ENCODE measurements at regions not wholly inside any gene's neighbourhood (a gene's known extent, or its start where the extent isn't known, plus 50 kb on each side); places are given as distances from the start of the nearest gene placed in this dataset.

DNA sequence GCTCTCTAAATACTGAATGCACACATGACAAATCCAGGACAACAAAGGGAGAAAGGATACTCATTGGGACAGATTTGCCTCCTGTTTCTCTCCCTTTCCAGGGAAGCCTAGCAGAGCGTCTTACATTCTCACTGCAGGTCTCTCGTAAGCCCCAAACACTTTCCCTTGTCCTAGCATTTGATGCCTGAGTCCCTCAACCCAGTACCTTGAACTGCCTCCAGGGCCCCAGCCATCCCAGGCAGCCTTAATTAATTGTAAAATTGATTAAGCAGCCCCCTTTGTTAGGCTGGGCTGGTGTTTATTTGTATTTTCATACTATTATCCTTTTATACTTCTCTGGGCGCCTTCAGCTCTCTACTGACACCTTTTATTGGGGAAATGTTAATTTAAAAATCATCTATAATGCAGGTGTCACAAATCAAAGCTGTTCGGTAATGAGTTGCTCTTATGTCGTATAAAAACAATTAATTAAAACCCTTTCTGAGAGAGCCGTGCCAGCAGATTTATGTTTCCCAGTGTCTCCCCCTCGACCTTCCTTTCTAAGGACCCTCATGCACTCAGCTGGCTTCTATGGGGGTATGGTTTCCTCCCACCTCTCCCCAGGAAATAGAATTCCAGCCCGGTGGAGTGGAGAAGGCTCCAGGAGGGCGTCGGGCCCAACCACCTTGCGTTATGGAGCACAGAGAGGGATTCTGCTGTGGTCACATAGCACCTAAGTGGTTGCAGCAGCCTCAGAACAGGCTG, 243.8 kb downstream of the RPS24 start:
- no peak for DNase-seq

DNA sequence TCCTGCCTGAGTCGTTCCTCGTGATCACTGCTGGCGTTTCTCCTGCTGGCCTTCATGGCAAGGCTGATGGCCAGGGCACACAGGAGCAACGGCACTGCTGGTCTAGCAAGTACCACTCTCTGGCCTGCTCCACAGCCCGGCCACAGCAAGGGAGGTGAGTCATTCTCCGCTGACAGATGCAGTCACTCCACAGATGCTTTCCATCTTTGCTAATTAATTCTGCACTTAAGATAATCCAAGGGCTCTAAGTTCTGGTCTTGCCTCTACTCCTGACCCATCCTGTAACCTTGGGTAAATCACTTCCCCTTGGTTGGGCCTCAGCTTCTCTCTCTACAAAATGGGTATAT, 244.4 kb downstream of the RPS24 start:
- DNase-seq, result no peak

- DNase-seq, result no peak
Measured at GRCh38 chr10:78279756-78280155, 246.1 kb downstream of the RPS24 start.

- no peak for DNase-seq
Measured at GRCh38 chr10:78280604-78281003, 246.9 kb downstream of the RPS24 start.

- no peak for DNase-seq
Measured at GRCh38 chr10:78281627-78282026, 248.0 kb downstream of the RPS24 start.

DNA sequence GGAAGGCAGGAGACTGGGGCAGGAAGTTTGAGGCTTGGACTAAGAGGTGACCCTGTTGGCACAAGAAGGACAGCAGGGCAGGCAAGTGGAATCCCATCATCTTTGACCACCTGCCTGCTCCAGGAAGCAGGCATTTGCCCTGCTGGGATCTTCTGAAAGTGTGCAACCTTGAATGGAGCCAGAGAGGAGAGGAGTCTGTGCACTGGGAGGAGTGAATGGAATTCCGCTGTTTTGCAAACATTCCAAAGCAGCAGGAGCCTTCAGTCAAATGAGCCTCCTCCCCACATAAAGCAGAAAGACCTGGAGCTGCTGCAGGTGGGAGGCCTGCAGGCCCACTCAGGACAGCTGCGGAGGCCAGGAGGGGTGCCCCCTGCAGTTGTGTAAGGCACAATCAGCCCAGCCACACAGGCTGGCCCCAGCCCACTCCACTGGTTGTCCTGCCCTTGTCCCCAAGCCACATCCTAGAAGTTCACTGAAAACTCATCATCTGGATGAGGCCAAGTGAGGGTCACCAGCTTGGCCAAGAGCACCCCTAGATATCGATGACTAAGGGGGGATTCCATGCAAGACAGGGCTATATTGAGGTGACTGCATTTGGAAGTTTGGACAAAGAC, 249.5 kb downstream of the RPS24 start:
- DNase-seq, result no peak

DNA sequence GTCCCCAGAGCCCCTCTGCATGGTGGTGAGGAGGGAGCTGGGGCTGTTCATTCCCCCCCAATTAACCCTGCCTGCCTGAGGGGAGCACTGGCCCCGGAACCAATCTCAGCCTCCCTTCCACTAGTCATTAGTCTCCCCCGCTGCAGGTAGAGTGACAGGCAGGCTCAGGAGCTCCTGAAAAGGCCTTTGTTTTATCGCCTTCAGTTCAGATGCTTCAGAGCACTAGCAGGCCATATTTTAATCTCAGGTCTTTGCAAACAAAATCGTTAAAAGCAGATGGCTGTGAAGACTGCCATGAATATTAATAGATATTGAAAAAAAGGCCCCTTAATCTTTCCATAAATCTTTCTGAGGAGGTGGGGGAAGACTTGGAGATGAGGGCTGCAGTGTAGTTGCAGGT, 250.7 kb downstream of the RPS24 start:
- no peak for DNase-seq

DNA sequence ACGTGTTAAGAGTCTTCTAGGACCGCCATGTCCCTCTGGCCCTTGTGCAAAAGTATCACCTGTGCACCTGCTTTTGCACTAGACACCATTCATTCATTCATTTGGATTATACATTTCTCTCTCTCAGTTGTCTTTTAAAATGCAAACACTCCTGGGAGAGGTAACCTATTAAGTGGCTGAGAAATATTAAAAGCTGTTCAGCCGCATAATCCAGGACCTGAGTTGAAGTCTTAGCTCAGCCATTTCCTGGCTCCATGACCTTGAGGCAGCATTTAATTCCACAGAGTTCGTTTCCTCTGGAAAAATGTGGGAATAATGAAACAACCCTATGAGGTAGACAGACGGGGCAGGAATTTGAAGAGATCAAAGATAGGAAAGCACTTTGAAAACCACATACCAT, 251.6 kb downstream of the RPS24 start:
- DNase-seq, result no peak

- no peak for DNase-seq
Measured at GRCh38 chr10:78286186-78286585, 252.5 kb downstream of the RPS24 start.

DNA sequence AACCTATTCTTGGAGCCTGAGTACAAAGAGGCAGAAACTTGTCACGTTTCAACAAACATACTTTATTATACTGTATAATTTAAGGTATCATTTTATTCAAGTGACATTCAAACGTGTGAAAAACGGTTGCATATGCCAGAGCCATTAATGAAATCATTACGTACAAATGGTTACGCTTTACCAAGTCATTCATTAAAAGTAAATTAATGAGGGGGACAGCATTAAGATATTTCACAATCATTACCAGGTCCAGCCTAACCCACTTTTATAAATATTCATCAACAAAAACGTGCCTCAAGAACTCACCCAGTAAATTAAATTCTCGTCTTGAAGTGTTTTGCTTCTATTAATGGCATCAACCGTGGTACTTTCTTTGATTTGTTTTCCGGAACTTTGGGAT, 253.0 kb downstream of the RPS24 start:
- no peak for DNase-seq

- DNase-seq, result no peak
Measured at GRCh38 chr10:78287618-78288017, 254.0 kb downstream of the RPS24 start.

- no peak for DNase-seq
Measured at GRCh38 chr10:78288663-78289062, 255.0 kb downstream of the RPS24 start.

GRCh38 chr10:78290131-78290750, 256.6 kb downstream of the RPS24 start:
- no peak for DNase-seq

DNA sequence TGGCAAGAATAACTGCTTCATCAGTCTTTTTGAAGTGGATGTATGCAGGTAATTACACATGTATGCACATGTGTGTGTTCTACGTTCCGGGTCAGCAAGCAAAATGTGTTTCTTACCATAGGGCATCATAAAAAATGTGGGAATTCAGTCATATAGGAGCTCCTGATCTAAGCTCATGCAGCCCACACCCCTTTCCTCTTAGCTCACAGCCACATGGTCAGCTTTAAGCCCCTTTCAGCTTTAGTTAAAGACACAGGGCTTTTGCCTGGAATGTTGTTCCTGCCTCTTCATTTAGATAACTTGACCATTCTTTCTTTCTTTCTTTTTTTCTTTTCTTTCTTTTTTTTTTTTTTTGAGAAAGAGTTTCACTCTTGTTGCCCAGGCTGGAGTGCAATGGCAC, 258.1 kb downstream of the RPS24 start:
- DNase-seq, result no peak

DNA sequence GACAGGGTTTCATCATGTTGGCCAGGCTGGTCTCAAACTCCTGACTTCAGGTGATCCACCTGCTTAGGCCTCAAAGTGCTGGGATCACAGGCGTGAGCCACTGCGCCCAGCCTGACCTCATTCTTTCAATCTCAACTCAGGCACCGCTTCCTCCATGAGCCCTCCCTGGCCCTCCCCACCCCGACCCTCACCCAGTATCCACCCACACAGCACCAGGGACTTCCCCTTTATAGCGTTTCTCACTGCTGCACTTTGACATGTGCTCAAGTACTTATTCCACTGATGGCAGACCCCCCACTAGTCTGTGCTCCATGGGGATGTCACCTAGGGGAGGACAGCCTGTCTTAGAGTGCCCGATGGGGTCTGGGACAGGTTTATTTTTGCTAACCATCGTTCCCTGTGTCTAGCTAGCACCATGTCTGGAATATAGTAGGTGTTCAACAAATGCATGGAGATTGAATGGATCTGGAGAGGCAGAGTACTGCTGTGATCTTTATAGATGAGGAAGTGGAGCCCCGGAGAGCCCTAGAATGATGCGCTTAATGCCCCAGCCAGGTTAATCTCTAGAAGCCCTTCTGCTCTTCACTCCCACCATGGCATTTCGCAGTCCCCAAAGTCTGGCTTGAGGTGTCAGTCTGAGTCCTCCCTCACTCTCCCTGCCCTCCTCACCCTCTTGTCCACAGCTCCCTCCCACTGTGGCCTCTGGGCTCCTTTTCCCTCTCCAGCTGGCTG, 258.8 kb downstream of the RPS24 start:
- DNase-seq, result no peak

- no peak for DNase-seq
Measured at GRCh38 chr10:78292982-78293865, 259.6 kb downstream of the RPS24 start.

- no peak for DNase-seq
Measured at GRCh38 chr10:78295242-78295641, 261.6 kb downstream of the RPS24 start.

DNA sequence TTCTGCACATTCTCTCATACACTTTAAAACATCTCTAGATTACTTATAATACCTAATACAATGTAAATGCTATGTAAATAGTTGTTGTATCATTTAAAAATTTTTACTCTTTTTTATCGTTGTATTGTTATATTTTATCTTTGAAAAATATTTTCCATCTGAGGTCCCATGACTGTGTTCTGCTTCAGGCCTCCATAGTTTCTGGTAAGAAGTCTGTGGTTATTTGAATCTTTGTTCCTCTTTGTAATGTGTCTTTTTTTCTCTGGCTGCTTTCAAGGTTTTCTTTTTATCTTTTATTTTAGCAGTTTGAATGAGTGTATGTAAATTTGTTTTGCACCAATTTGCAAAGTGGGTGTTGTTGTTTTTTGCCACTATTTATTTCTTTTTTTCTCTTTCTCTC, 263.1 kb downstream of the RPS24 start:
- no peak for DNase-seq

DNA sequence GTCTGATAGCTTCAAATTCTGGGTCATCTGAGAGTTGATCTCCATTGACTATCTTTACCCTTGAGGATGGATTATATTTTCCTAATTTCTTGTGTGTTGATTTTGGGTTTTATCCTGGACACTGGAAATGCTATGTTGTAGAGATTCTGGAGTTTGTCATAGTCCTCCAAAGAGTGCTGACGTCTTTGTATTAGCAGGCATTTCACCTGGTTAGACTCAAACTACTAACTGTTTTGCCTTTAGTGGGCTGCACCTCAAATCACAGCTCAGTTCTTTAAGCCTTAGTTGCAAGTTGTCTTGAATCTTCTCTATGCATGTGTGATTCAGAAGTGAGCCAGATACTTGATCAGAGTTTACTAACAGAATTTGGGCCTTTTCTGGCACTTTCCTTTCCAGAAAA, 264.3 kb downstream of the RPS24 start:
- no peak for DNase-seq

DNA sequence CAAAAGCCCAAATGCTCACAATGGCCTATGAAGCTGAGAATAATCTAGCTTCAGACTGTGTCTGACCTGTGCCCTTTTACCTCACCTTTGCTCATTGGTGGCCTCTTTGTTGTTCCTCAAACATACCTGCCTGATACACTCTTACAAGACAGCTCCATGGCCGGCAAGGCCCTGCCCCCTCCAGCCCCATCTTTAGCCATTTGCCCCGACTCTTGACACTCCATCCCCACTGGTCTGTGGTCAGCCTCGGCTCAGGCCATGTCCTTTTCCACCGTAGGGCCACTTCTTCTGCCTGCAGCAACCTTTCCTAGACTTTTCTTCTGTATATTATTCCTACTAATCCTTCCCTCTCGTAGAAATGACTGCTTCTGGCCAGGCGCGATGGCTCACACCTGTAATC, 265.2 kb downstream of the RPS24 start:
- no peak for DNase-seq

GRCh38 chr10:78299851-78300468, 266.3 kb downstream of the RPS24 start:
- DNase-seq, result no peak

GRCh38 chr10:78300526-78300925, 266.9 kb downstream of the RPS24 start:
- no peak for DNase-seq
